Hematopoietic multipotent progenitor cell treated with erythropoietin and hydrocortisone succinate and interleukin-3 and kit ligand, for 4 days (in vitro differentiated cells): ENCODE measurements at regions not wholly inside any gene's neighbourhood (a gene's known extent, or its start where the extent isn't known, plus 50 kb on each side); places are given as distances from the start of the nearest gene placed in this dataset.
"Not testable (repeated sequence)": the region's sequence is repeated elsewhere in the genome, so short reads cannot be mapped to it uniquely, and the experiment has no call there.

Experiments
- DNase-seq: peaks from one replicate; pipeline ENCODE4 v3.0.0-alpha.2; 2015

DNA sequence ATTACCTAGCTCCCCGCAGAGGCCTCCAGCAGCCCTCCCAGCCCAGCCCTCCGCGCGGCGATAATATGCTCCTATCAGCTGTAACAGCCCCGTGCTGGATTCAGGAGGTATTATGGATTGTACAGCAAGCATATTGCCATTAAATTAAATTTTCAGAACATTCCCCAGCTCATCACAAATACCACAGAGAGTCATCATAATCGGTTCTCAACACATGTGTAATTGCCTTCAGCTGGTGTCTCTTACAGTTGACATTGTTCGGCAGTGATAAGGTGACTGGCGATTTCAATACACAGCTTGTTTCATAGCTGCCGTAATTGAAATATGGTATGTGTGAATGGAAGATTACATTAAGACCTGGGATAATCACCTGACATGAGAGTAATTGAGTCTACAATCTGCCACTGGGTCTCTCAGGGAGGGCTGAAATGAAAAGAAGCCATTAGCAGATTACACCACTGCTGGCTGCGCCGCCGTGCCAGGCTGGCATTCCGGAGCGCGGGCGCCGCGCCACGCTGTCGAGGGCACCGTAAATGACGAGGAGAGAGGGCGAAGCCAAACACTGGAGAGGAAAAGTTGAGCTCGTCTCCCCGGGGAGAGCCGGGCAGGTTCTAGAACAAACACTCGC lies 549.4 kb upstream of the SALL3 start:
- DNase-seq = no peak

DNA sequence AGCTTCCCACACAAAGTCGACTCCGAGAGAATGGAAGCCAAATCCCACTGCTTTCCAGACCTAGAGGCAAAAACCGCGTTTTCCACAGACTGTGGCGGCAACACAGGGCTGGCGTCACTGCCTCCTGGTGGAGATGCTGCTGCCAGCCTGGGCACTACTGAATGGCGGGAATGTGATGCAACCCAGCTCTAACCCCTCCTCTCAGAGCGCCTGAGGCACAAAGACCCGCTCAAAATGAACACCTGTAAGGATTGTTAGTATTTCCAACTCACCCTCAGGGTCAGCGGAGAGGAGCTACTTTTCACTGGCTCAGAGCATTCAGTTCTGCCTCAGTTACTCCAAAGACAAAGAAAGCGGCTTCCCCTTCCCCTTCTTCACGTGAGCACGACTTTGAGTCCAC lies 548.0 kb upstream of the SALL3 start:
- no peak for DNase-seq

DNA sequence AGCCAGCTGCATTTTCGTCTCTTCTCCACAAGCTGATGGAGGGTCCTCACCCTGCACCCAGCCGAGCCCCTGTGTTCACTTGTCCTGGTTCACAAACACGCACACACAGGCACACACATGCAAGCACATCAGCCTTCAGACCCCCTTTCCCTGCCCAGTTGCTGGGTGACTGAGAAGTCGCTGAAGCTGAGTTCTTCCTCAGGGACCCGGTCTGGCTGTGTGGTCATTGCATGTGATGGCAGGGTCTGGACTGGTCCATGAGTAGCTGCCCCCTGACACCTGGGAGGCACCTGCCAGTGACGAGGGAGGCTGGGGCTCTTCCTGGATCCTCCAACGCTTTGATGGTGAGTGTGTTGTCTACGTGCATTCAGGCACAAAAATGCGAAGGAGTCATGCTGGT lies 546.1 kb upstream of the SALL3 start:
- DNase-seq = no peak

DNA sequence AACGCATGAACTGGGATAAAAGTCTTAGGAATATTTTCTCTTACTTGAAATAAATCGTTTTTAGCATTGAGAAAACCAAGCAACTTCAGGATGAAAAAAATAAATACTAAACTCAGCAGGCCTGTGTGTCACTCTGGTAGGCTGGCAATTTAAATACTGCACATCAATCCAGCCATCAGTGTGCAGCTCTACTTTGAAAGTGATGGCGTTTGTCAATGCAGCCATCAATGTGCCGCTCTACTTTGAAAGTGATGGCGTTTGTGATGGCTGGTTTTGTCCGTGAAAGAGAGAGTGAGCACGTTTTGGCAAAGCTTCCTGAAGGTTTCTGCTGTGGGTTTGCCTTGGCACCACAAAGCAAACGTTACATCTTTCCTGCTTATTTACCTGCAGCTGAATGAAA lies 543.5 kb upstream of the SALL3 start:
- DNase-seq = no peak

- DNase-seq = not testable (repeated sequence)
Observed at GRCh38 chr18:78438235-78438634, 541.4 kb upstream of the SALL3 start.

DNA sequence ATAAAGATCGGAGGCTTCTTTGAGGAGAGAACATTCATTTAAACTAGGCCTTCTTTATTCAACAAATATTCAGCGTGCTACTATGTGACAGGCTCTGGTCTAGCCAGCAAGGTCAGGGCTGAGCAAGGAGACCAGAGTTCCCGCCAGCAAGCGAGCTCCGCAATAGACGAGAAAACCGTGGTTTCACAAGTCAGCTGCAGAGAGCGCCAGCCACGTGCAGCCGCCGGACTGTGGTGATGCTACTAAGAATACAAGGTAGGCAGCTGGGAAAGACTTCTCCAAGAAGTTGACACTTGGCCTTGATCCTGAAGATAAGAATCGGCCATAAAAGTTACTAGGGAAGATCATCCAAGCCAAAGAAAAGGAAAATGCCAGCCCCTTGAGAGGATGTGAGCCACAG lies 533.7 kb upstream of the SALL3 start:
- no peak for DNase-seq

DNA sequence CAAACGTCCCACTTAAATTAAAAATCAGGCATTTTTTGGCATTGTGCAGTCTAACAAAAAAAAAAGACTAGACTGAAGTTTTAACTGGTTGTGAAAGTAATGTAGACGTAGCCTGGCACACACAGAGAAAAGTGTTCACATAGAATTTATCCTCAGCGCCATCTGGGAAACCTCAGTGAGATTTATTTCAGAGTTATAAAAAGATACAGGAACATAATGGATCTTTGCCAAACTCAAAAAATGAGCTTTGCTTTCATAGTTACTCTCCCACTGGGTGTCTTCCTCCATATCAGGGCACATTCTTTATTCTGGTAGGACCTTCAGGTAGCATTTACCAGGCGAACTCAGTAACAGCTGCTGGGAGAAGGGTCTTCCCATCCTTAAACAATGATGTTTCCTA lies 532.4 kb upstream of the SALL3 start:
- no peak for DNase-seq

- peak; percentile 4 for DNase-seq
Observed at GRCh38 chr18:78448106-78448505, 531.5 kb upstream of the SALL3 start.

GRCh38 chr18:78448591-78448990 lies 531.0 kb upstream of the SALL3 start:
- DNase-seq = no peak

DNA sequence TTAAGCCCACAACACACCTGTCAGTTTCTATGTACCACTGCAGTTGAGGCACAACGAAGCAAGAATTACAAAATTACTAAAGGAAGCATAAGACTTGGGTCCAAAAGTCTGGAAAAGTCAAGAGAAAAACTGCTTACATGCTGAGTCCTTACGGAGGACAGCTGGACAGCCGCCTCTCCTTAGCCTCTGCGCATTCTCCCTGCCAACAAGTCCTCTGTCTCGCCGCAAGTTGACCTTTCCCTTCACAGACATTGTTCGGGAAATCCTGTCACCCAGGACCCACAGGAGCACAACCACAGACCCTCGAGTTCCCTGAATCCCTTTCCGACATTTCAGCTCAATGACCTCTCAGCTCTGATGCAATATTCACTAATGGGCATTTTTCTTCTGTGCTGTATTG lies 525.4 kb upstream of the SALL3 start:
- DNase-seq = no peak

GRCh38 chr18:78455386-78455785 lies 524.2 kb upstream of the SALL3 start:
- no peak for DNase-seq

- no peak for DNase-seq
Observed at GRCh38 chr18:78457011-78457410, 522.6 kb upstream of the SALL3 start.

- DNase-seq = no peak
Observed at GRCh38 chr18:78457731-78458130, 521.9 kb upstream of the SALL3 start.

GRCh38 chr18:78458356-78458755 lies 521.3 kb upstream of the SALL3 start:
- DNase-seq = no peak

- DNase-seq = no peak
Observed at GRCh38 chr18:78459668-78460067, 520.0 kb upstream of the SALL3 start.

DNA sequence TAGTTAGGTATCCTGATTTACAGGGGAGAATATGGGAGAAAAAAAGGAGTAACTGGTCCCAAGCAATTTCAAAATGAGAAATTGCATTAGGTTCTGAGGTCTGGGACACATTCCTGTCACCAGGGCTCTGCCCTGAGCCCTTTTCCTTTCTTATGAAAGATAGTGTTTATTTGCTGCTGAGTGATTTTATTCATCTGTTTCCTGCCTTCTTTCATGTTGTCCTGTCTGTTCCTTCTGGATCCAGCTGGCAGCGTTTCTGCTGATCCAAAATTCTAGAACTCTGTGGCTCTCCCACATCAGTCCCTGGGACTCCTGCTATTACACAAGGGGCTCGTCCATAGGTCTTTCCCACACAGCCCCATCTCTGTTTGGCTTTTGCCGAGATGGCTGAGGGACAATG lies 519.1 kb upstream of the SALL3 start:
- no peak for DNase-seq

DNA sequence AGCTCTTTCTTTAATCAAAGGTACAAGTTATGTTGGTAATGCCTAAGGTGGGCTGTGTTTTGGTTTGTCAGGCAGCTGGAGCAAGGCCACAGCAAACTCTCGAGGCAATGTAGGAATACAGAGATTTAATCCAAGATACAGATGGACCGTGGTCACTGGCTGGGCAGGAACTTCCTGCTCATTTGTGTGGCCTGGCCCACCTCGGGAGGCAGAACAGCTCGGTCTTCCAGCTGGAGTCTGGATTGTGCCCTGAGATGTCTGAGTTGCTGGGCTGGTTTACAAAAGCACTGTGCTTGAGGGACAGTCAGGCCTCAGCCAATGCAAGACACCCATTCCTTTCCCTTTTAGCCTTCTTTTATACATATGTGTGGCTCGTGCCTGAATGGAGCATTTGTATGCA lies 506.1 kb upstream of the SALL3 start:
- DNase-seq = no peak

DNA sequence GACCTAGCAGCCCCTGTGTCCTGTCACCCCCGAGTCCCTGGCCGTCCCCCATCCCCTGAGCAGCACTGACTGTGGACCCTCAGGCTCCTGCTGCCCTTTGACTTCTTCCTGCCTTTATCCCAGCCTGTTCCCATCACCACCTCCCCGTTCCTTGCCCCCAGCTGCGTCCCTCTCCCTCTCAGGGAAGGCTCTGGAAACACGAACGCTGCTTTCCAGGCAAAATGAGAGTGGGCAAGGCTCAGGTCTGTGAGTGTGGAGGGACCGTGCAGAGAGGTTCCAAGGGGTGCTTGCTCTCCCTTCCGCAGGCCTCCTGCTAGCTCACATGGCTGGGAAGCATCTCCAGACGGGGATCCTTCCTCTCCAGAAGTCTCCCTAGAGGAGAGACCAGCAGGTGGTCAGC lies 501.8 kb upstream of the SALL3 start:
- DNase-seq = no peak

GRCh38 chr18:78479443-78479842 lies 500.2 kb upstream of the SALL3 start:
- no peak for DNase-seq

- no peak for DNase-seq
Observed at GRCh38 chr18:78480262-78481054, 499.2 kb upstream of the SALL3 start.

DNA sequence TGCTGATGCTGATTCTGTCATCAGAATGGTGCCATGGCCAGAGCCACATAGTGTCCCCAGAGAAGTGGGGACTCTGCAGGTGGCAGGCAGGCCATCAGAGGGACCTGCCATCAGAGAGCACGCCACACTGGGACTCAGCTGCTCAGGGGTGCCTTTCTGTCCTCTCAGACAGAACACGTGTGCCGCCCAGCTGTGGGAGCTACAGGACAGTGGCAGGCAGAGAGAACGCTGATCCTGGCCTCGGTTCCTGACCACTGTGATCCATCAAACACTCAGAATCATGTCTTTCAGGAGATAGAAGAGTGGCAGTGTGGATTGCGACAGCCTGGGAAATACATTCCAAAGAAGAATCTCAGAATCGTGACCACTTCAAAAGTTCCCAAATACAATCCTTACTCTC lies 497.2 kb upstream of the SALL3 start:
- DNase-seq = no peak

DNA sequence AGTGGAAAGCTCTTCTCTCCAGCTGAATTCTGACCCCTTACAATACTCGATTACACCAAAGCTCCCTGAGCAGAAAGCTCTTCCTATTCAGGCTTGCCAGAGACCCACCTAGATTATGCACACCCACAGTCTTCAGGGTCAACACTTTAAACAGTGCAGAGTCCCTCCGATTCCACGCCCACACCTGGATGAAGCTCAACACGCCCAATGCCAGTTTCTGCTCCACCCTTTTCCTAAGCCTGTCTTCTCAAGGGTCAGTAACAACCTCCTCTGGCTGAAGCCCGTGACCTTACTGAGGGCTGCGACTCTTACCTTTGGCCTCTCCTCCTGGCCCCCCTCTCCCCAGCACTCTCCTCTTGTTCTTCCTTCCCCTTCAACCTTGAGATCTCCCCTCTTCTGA lies 492.0 kb upstream of the SALL3 start:
- DNase-seq = no peak

DNA sequence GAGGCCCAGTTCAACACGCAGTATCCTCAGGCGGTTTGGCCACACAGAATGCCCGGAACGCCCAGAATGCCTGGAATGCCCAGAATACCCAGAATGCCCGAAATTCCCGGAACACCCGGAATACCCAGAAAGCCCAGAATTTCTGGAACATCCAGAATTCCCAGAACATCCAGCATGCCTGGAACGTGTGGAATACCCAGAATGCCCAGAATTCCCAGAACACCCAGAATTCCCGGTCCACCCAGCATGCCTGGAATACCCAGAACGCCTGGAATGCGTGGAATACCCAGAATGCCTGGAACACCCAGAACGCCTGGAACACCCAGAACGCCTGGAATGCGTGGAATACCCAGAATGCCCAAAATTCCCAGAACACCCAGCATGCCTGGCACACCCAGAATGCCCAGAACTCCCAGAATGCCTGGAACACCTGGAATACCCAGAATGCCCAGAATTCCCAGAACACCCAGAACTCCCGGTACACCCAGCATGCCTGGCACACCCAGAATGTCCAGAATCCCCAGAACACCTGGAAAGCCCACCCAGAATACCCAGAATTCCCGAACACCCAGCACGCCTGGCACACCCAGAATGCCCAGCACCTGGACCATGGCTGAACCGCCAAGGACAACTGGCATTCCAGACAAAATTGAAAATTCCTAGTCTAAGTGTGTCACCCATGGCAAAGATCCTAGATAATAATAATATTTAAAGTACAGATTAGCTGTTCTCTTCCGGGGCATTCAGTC lies 487.4 kb upstream of the SALL3 start:
- no peak for DNase-seq

DNA sequence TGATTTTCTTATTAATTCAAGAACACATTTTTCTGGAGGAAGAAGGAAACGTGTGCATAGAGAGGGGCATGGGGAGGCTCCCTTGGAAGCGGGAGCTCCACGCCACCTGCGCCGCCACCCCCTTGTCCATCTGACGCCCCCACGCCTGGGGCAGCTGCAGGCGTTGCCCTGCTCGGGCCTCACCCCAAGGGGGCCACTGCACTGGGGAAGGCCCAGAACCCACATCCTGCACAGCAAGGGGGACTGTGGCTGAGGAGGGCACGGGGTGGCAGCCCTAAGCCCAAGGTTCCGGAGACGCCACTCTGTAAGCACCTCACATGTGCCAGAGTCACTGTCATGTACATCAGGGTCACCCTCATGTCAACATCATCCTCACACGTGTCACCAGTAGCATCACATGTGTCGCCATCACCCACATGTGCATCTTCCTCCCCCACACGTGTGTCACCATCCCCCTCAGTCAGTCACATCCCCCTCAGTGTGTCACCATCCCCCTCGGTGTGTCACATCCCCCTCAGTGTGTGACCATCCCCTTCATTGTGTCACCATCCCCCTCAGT lies 486.7 kb upstream of the SALL3 start:
- DNase-seq = peak; percentile 5
